CD14-positive monocyte (primary cell): ENCODE measurements at regions not wholly inside any gene's neighbourhood (a gene's known extent, or its start where the extent isn't known, plus 50 kb on each side); places are given as distances from the start of the nearest gene placed in this dataset.

Experiments
- DNase-seq, 3 donors: peaks; one replicate each; pipeline ENCODE4 v3.0.0-alpha.2; 2011 to 2022
- H2AFZ ChIP-seq: 2 replicates; pipeline ENCODE4 v1.6.0; 2012; ENCODE audit warnings: mild to moderate bottlenecking, low read depth, low read length, inconsistent platforms; ENCODE audit not compliant: insufficient read depth, poor library complexity, severe bottlenecking
- H3K27ac ChIP-seq, 2 donors: 1 replicate in 1 of 2; 2 replicates in 1 of 2; pipeline ENCODE4 v1.5.1; 2012 to 2013; ENCODE audit warnings: low read length in 2 of 2, control low read depth in 1 of 2, inconsistent platforms in 1 of 2, low read depth in 1 of 2, mild to moderate bottlenecking in 1 of 2
- H3K27me3 ChIP-seq, 2 donors: one replicate each; pipeline versions ENCODE4 v1.6.0 to v1.6.1; 2011 to 2013; ENCODE audit warnings: low read length in 2 of 2; ENCODE audit not compliant: control insufficient read depth in 2 of 2, insufficient read depth in 2 of 2
- H3K36me3 ChIP-seq, 2 donors: replicated peaks in 1 of 2; 1 replicate in 1 of 2; 2 replicates in 1 of 2; pipeline versions ENCODE4 v1.5.1 to v1.6.1; 2012 to 2013; ENCODE audit warnings: low read length in 2 of 2, control low read depth in 1 of 2, inconsistent platforms in 1 of 2, mild to moderate bottlenecking in 1 of 2; ENCODE audit not compliant: insufficient read depth in 2 of 2, control insufficient read depth in 1 of 2
- H3K4me1 ChIP-seq, 2 donors: 1 replicate in 1 of 2; 2 replicates in 1 of 2; pipeline versions ENCODE4 v1.5.1 to v1.6.1; 2012 to 2013; ENCODE audit warnings: low read length in 2 of 2, control low read depth in 1 of 2, inconsistent platforms in 1 of 2, mild to moderate bottlenecking in 1 of 2, moderate library complexity in 1 of 2; ENCODE audit not compliant: insufficient read depth in 2 of 2, control insufficient read depth in 1 of 2
- H3K4me2 ChIP-seq: replicated peaks from 2 replicates; pipeline ENCODE3; 2012; ENCODE audit warnings: low read length, moderate library complexity, mild to moderate bottlenecking; ENCODE audit not compliant: poor library complexity, severe bottlenecking; ENCODE audit errors: extremely low read depth
- H3K4me3 ChIP-seq, 3 experiments: fragments of 200-600 bp in 1 of 3; sonication (generic) in 1 of 3; replicated peaks in 1 of 3; 1 replicate in 2 of 3; 2 replicates in 1 of 3; pipeline ENCODE4 v1.5.1; 2011 to 2013; ENCODE audit warnings: low read length in 3 of 3, mild to moderate bottlenecking in 3 of 3, control low read depth in 2 of 3, low read depth in 2 of 3, inconsistent platforms in 1 of 3, moderate library complexity in 1 of 3
- H3K79me2 ChIP-seq: 2 replicates; pipeline ENCODE4 v1.6.0; 2012; ENCODE audit warnings: mild to moderate bottlenecking, control low read depth, inconsistent platforms, low read length, moderate library complexity; ENCODE audit not compliant: insufficient read depth
- H3K9ac ChIP-seq: 2 replicates; pipeline ENCODE4 v1.6.0; 2017; ENCODE audit warnings: low read length, mild to moderate bottlenecking; ENCODE audit not compliant: insufficient read depth, poor library complexity, severe bottlenecking
- H3K9me3 ChIP-seq, 2 donors: replicated peaks in 1 of 2; 1 replicate in 1 of 2; 2 replicates in 1 of 2; pipeline versions ENCODE4 v1.5.1 to v1.6.1; 2012 to 2013; ENCODE audit warnings: low read length in 2 of 2, control low read depth in 1 of 2; ENCODE audit not compliant: control insufficient read depth in 1 of 2, insufficient read depth in 1 of 2
- H4K20me1 ChIP-seq: 2 replicates; pipeline ENCODE4 v1.6.0; 2012; ENCODE audit warnings: mild to moderate bottlenecking, low read length, control low read depth, moderate library complexity; ENCODE audit not compliant: insufficient read depth
- H3K27ac Mint-ChIP-seq, 7 donors: one replicate each; pipeline ENCODE4 v1.8.0; 2020; ENCODE audit warnings: mild to moderate bottlenecking in 7 of 7, mixed read lengths in 7 of 7, moderate library complexity in 6 of 7, inconsistent platforms in 2 of 7
- H3K27me3 Mint-ChIP-seq, 3 donors: one replicate each; pipeline ENCODE4 v1.8.0; 2021 to 2022; ENCODE audit warnings: low read depth in 3 of 3, mild to moderate bottlenecking in 3 of 3, mixed read lengths in 3 of 3, moderate library complexity in 3 of 3, inconsistent platforms in 1 of 3
- H3K36me3 Mint-ChIP-seq, 2 donors: one replicate each; pipeline ENCODE4 v1.8.0; 2020; ENCODE audit warnings: mixed read lengths in 2 of 2, inconsistent platforms in 1 of 2, mild to moderate bottlenecking in 1 of 2
- H3K4me1 Mint-ChIP-seq: one replicate; pipeline ENCODE4 v1.8.0; 2020; ENCODE audit warnings: mild to moderate bottlenecking, mixed read lengths
- H3K4me3 Mint-ChIP-seq, 2 donors: one replicate each; pipeline ENCODE4 v1.8.0; 2020; ENCODE audit warnings: mild to moderate bottlenecking in 2 of 2, mixed read lengths in 2 of 2, moderate library complexity in 1 of 2
- H3K9me3 Mint-ChIP-seq, 7 donors: one replicate each; pipeline ENCODE4 v1.8.0; 2020 to 2022; ENCODE audit warnings: mixed read lengths in 7 of 7, mild to moderate bottlenecking in 6 of 7, moderate library complexity in 6 of 7, inconsistent platforms in 2 of 7
- CTCF ChIP-seq: fragments of 200-600 bp; IDR thresholded peaks from one replicate; pipeline ENCODE4 v1.8.0; 2022; ENCODE audit warnings: antibody characterized with exemption, mild to moderate bottlenecking
- WGBS: methylation state at CpG from one replicate; pipeline ENCODE4 v1.1.5; 2013; ENCODE audit warnings: missing lambda C conversion rate; ENCODE audit not compliant: insufficient coverage; 5-methylcytosine and 5-hydroxymethylcytosine counted together
- intact Hi-C, 2 donors: fragments of 100-400 bp; cut with micrococcal nuclease; formaldehyde crosslinking; loops; one replicate each; pipeline versions ENCODE4 v1.15.0 to v1.15.1; 2023

- Histone ChIP-seq H3K27ac (no peak overlapping the region), H3K36me3 (no peaks in the 10 kb centered on the region), H4K20me1 (no peaks in the 10 kb centered on the region), H3K4me1 (peaks cover 0 to 10% of the 10 kb centered on the region in 2 donors), H3K27me3 (no peaks in the 10 kb centered on the region), H3K9me3 (no peaks in the 10 kb centered on the region), H2AFZ (no peak overlapping the region), H3K79me2 (no peaks in the 10 kb centered on the region), H3K9ac (no peak overlapping the region), H3K4me2 (no peak overlapping the region), H3K4me3 (no peak overlapping the region)
- Mint-ChIP-seq H3K27me3 (peaks cover 0 to 8% (median 4%) of the 10 kb centered on the region in 3 donors), H3K4me3 (no peak overlapping the region), H3K4me1 (peaks cover 17% of the 10 kb centered on the region), H3K27ac (no peak overlapping the region), H3K9me3 (peaks cover 0 to 5% (median 2%) of the 10 kb centered on the region in 7 donors), H3K36me3 (no peaks in the 10 kb centered on the region)
- 0% methylated on average over 2 of the region's 8 CpGs for WGBS
- no peak for DNase-seq
- no peak for TF ChIP-seq CTCF
- intact Hi-C loops, result no loop called here
Observed at GRCh38 chr12:65653946-65654629, 170.2 kb upstream of the HMGA2 start.

DNA sequence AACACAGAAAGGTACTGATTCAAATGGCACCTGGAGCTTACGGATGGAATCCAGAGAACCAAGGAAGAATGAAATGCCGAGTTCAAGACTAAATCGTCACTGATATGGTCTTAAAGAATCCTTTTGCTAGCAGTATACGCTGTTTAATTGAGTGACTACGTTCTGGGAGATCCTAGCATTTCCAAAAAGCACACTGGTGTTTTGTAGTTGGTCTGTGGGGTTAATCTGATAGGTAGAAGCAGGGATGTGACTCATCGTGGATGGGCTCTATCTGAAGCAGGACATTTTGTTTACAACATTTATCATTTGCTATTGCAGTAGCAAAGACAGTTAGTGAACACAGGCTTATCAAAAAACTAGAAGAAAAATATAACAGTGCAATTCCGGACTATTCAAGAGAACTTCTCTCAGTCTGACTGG, 169.2 kb upstream of the HMGA2 start:
- no peak overlapping the region for H3K9ac ChIP-seq
- H3K79me2 ChIP-seq, result no peaks in the 10 kb centered on the region
- H3K4me1 ChIP-seq, result peaks cover 0 to 10% of the 10 kb centered on the region in 2 donors
- H3K27ac ChIP-seq, result no peak overlapping the region
- 100% methylated on average over 4 of the region's 7 CpGs for WGBS
- no peaks in the 10 kb centered on the region for H3K9me3 ChIP-seq
- H3K36me3 Mint-ChIP-seq, result no peaks in the 10 kb centered on the region
- peaks cover 0 to 5% (median 3%) of the 10 kb centered on the region in 7 donors for H3K9me3 Mint-ChIP-seq
- H3K4me3 ChIP-seq, result no peak overlapping the region
- H4K20me1 ChIP-seq, result no peaks in the 10 kb centered on the region
- H3K27ac Mint-ChIP-seq, result no peak overlapping the region
- H3K4me3 Mint-ChIP-seq, result no peak overlapping the region
- H3K27me3 ChIP-seq, result peaks cover 0 to under 1% of the 10 kb centered on the region in 2 donors
- no peaks in the 10 kb centered on the region for H3K36me3 ChIP-seq
- H2AFZ ChIP-seq, result no peak overlapping the region
- H3K4me2 ChIP-seq, result no peak overlapping the region
- no peak for DNase-seq
- H3K4me1 Mint-ChIP-seq, result peaks cover 18% of the 10 kb centered on the region
- peaks cover 3 to 13% (median 10%) of the 10 kb centered on the region in 3 donors for H3K27me3 Mint-ChIP-seq
- intact Hi-C loops, result no loop called here
- TF ChIP-seq CTCF, result no peak
